Esophagus muscularis mucosa (tissue), 3 donors: ENCODE measurements at regions not wholly inside any gene's neighbourhood (a gene's known extent, or its start where the extent isn't known, plus 50 kb on each side); places are given as distances from the start of the nearest gene placed in this dataset.

Experiments used
- CTCF ChIP-seq, 3 experiments: fragments of 200-600 bp in 2 of 3; fragments of 450-650 bp in 1 of 3; sonication (generic) in 2 of 3; IDR thresholded peaks; one replicate each; pipeline ENCODE4 v1.5.1; 2017 to 2019; ENCODE audit warnings: antibody characterized with exemption in 3 of 3, mild to moderate bottlenecking in 2 of 3, moderate library complexity in 1 of 3
- POLR2A ChIP-seq: fragments of 450-650 bp; IDR thresholded peaks from one replicate; pipeline ENCODE4 v1.6.1; 2017; ENCODE audit warnings: antibody characterized with exemption, moderate library complexity, mild to moderate bottlenecking, low read depth

- TF ChIP-seq CTCF (IDR thresholded peaks at IDR 0.05) (no peak), POLR2A (no peak)
These were observed 303.1 kb downstream of the IRS2 start for GRCh38 chr13:109483284-109483683.
